ENCODE measurements at regions not wholly inside any gene's neighbourhood (a gene's known extent, or its start where the extent isn't known, plus 50 kb on each side); places are given as distances from the start of the nearest gene placed in this dataset.

- no peaks in the 10 kb centered on the region for H3K4me1 Mint-ChIP-seq
- no peak overlapping the region for H3K27ac Mint-ChIP-seq
- peaks cover 3% of the 10 kb centered on the region for H3K27me3 Mint-ChIP-seq
- H3K9me3 Mint-ChIP-seq, result no peaks in the 10 kb centered on the region
- H3K4me3 Mint-ChIP-seq, result no peak overlapping the region
- no peak for ATAC-seq (replicated peaks)
- H3K36me3 Mint-ChIP-seq (ENCODE audit: low read depth), result no peaks in the 10 kb centered on the region
Observed at GRCh38 chr18:10374195-10374594, 80.2 kb upstream of the APCDD1 start.

GRCh38 chr18:10374636-10375293 is 79.7 kb upstream of the APCDD1 start:
- no peaks in the 10 kb centered on the region for H3K36me3 Mint-ChIP-seq (ENCODE audit: low read depth)
- H3K9me3 Mint-ChIP-seq, result no peaks in the 10 kb centered on the region
- no peaks in the 10 kb centered on the region for H3K4me1 Mint-ChIP-seq
- no peak overlapping the region for H3K27ac Mint-ChIP-seq
- ATAC-seq (replicated peaks), result no peak
- H3K4me3 Mint-ChIP-seq, result no peak overlapping the region
- H3K27me3 Mint-ChIP-seq, result peaks cover 5% of the 10 kb centered on the region

- H3K27ac Mint-ChIP-seq, result no peak overlapping the region
- no peaks in the 10 kb centered on the region for H3K36me3 Mint-ChIP-seq (ENCODE audit: low read depth)
- no peak for ATAC-seq (replicated peaks)
- H3K4me3 Mint-ChIP-seq, result no peak overlapping the region
- H3K27me3 Mint-ChIP-seq, result peaks cover 5% of the 10 kb centered on the region
- H3K4me1 Mint-ChIP-seq, result no peaks in the 10 kb centered on the region
- H3K9me3 Mint-ChIP-seq, result no peaks in the 10 kb centered on the region
Observed at GRCh38 chr18:10376731-10377130, 77.7 kb upstream of the APCDD1 start.

GRCh38 chr18:10377956-10378355 is 76.5 kb upstream of the APCDD1 start:
- no peaks in the 10 kb centered on the region for H3K4me1 Mint-ChIP-seq
- ATAC-seq (replicated peaks), result no peak
- H3K36me3 Mint-ChIP-seq (ENCODE audit: low read depth), result no peaks in the 10 kb centered on the region
- H3K9me3 Mint-ChIP-seq, result no peaks in the 10 kb centered on the region
- no peak overlapping the region for H3K27ac Mint-ChIP-seq
- peaks cover 5% of the 10 kb centered on the region for H3K27me3 Mint-ChIP-seq
- H3K4me3 Mint-ChIP-seq, result no peak overlapping the region

- H3K27ac Mint-ChIP-seq, result no peak overlapping the region
Observed at GRCh38 chr18:10378688-10379420, 75.6 kb upstream of the APCDD1 start.

GRCh38 chr18:10379522-10379921 is 74.9 kb upstream of the APCDD1 start:
- Mint-ChIP-seq H3K36me3 (ENCODE audit: low read depth) (no peaks in the 10 kb centered on the region), H3K4me3 (no peak overlapping the region), H3K4me1 (no peaks in the 10 kb centered on the region), H3K27ac (no peak overlapping the region), H3K27me3 (peaks cover 5% of the 10 kb centered on the region), H3K9me3 (no peaks in the 10 kb centered on the region)
- ATAC-seq (replicated peaks), result no peak

More at GRCh38 chr18:10378688-10379420, 75.6 kb upstream of the APCDD1 start:
- Mint-ChIP-seq H3K9me3 (no peaks in the 10 kb centered on the region), H3K27me3 (peaks cover 5% of the 10 kb centered on the region), H3K4me1 (no peaks in the 10 kb centered on the region), H3K4me3 (no peak overlapping the region), H3K36me3 (ENCODE audit: low read depth) (no peaks in the 10 kb centered on the region)
- ATAC-seq (replicated peaks), result no peak

- peaks cover 7% of the 10 kb centered on the region for H3K27me3 Mint-ChIP-seq
- no peaks in the 10 kb centered on the region for H3K4me1 Mint-ChIP-seq
- H3K27ac Mint-ChIP-seq, result no peak overlapping the region
- ATAC-seq (replicated peaks), result no peak
- no peak overlapping the region for H3K4me3 Mint-ChIP-seq
- no peaks in the 10 kb centered on the region for H3K36me3 Mint-ChIP-seq (ENCODE audit: low read depth)
- no peaks in the 10 kb centered on the region for H3K9me3 Mint-ChIP-seq
Observed at GRCh38 chr18:10381516-10381915, 72.9 kb upstream of the APCDD1 start.

GRCh38 chr18:10381951-10382350 is 72.5 kb upstream of the APCDD1 start:
- no peak overlapping the region for H3K27ac Mint-ChIP-seq
- no peaks in the 10 kb centered on the region for H3K9me3 Mint-ChIP-seq
- no peak for ATAC-seq (replicated peaks)
- H3K4me1 Mint-ChIP-seq, result no peaks in the 10 kb centered on the region
- H3K4me3 Mint-ChIP-seq, result no peak overlapping the region
- no peaks in the 10 kb centered on the region for H3K36me3 Mint-ChIP-seq (ENCODE audit: low read depth)
- peaks cover 12% of the 10 kb centered on the region for H3K27me3 Mint-ChIP-seq

- H3K36me3 Mint-ChIP-seq (ENCODE audit: low read depth), result no peaks in the 10 kb centered on the region
- no peak overlapping the region for H3K27ac Mint-ChIP-seq
- H3K9me3 Mint-ChIP-seq, result no peaks in the 10 kb centered on the region
- H3K27me3 Mint-ChIP-seq, result peaks cover 24% of the 10 kb centered on the region
- no peak overlapping the region for H3K4me3 Mint-ChIP-seq
- ATAC-seq (replicated peaks), result no peak
- no peaks in the 10 kb centered on the region for H3K4me1 Mint-ChIP-seq
Observed at GRCh38 chr18:10386049-10386448, 68.4 kb upstream of the APCDD1 start.

- ATAC-seq (replicated peaks), result no peak
Observed at GRCh38 chr18:10386956-10387355, 67.5 kb upstream of the APCDD1 start.

GRCh38 chr18:10387399-10387798 is 67.0 kb upstream of the APCDD1 start:
- Mint-ChIP-seq H3K27me3 (peaks cover 34% of the 10 kb centered on the region), H3K36me3 (ENCODE audit: low read depth) (no peaks in the 10 kb centered on the region), H3K4me1 (no peaks in the 10 kb centered on the region), H3K9me3 (peaks cover 3% of the 10 kb centered on the region), H3K4me3 (no peak overlapping the region), H3K27ac (no peak overlapping the region)
- no peak for ATAC-seq (replicated peaks)

More at GRCh38 chr18:10386956-10387355, 67.5 kb upstream of the APCDD1 start:
- H3K4me3 Mint-ChIP-seq, result no peak overlapping the region
- H3K4me1 Mint-ChIP-seq, result no peaks in the 10 kb centered on the region
- no peaks in the 10 kb centered on the region for H3K36me3 Mint-ChIP-seq (ENCODE audit: low read depth)
- peaks cover 33% of the 10 kb centered on the region for H3K27me3 Mint-ChIP-seq
- H3K27ac Mint-ChIP-seq, result no peak overlapping the region
- peaks cover 3% of the 10 kb centered on the region for H3K9me3 Mint-ChIP-seq

- ATAC-seq (replicated peaks), result no peak
- H3K4me3 Mint-ChIP-seq, result no peak overlapping the region
- peaks cover 3% of the 10 kb centered on the region for H3K9me3 Mint-ChIP-seq
- no peaks in the 10 kb centered on the region for H3K36me3 Mint-ChIP-seq (ENCODE audit: low read depth)
- H3K27ac Mint-ChIP-seq, result no peak overlapping the region
- H3K27me3 Mint-ChIP-seq, result peaks cover 42% of the 10 kb centered on the region
- no peaks in the 10 kb centered on the region for H3K4me1 Mint-ChIP-seq
Observed at GRCh38 chr18:10388373-10388772, 66.1 kb upstream of the APCDD1 start.

- no peak overlapping the region for H3K4me3 Mint-ChIP-seq
- ATAC-seq (replicated peaks), result no peak
Observed at GRCh38 chr18:10391506-10391905, 62.9 kb upstream of the APCDD1 start.

GRCh38 chr18:10397004-10397403 is 57.4 kb upstream of the APCDD1 start:
- Mint-ChIP-seq H3K9me3 (no peaks in the 10 kb centered on the region), H3K4me3 (no peak overlapping the region), H3K27ac (no peak overlapping the region), H3K27me3 (peaks cover 21% of the 10 kb centered on the region), H3K36me3 (ENCODE audit: low read depth) (no peaks in the 10 kb centered on the region), H3K4me1 (no peaks in the 10 kb centered on the region)
- no peak for ATAC-seq (replicated peaks)

More at GRCh38 chr18:10391506-10391905, 62.9 kb upstream of the APCDD1 start:
- Mint-ChIP-seq H3K27ac (no peak overlapping the region), H3K36me3 (ENCODE audit: low read depth) (no peaks in the 10 kb centered on the region), H3K9me3 (peaks cover 3% of the 10 kb centered on the region), H3K4me1 (no peaks in the 10 kb centered on the region), H3K27me3 (peaks cover 43% of the 10 kb centered on the region)

GRCh38 chr18:10398571-10398970 is 55.9 kb upstream of the APCDD1 start:
- no peak overlapping the region for H3K4me3 Mint-ChIP-seq
- H3K4me1 Mint-ChIP-seq, result no peaks in the 10 kb centered on the region
- H3K9me3 Mint-ChIP-seq, result no peaks in the 10 kb centered on the region
- H3K36me3 Mint-ChIP-seq (ENCODE audit: low read depth), result no peaks in the 10 kb centered on the region
- H3K27me3 Mint-ChIP-seq, result peaks cover 13% of the 10 kb centered on the region
- no peak for ATAC-seq (replicated peaks)
- H3K27ac Mint-ChIP-seq, result no peak overlapping the region
